Endothelial cell of umbilical vein (primary cell): ENCODE measurements at regions not wholly inside any gene's neighbourhood (a gene's known extent, or its start where the extent isn't known, plus 50 kb on each side); places are given as distances from the start of the nearest gene placed in this dataset.

Source experiments
- BruUV-seq: library from RNA; stranded (reverse); fragments of 400-500 nt; replicated peaks from 2 replicates; lab custom pipeline; 2021; lab: Mats Ljungman, UMichigan
- CTCF ChIA-PET: fragments of 300-600, 350-600 bp; sonication (Branson Sonifier 250); formaldehyde crosslinking; loops from one replicate; lab custom pipeline; 2021; ENCODE audit warnings: antibody characterized with exemption, inconsistent platforms; lab: Charles Lee
- POLR2A ChIA-PET: fragments of 300-600, 350-600 bp; sonication (Branson Sonifier 250); formaldehyde crosslinking; loops from one replicate; lab custom pipeline; 2021; ENCODE audit warnings: antibody characterized with exemption, inconsistent platforms; lab: Charles Lee
- DNase-seq: peaks from one replicate; pipeline ENCODE4 v3.0.0-alpha.2; 2011; ENCODE audit warnings: low read depth, low spot score
- FAIRE-seq: peaks from 2 replicates; lab custom pipeline; 2011; peaks lifted over from hg19 to GRCh38; lab: Jason Lieb, UNC
- H2AFZ ChIP-seq: 2 replicates; pipeline ENCODE4 v1.6.0; 2012; ENCODE audit warnings: low read depth, low read length, control low read depth, inconsistent platforms
- H3K27ac ChIP-seq: 2 replicates; pipeline ENCODE4 v1.5.1; 2011; ENCODE audit warnings: low read depth, mild to moderate bottlenecking, control low read depth, low read length, moderate library complexity; ENCODE audit not compliant: insufficient read depth
- H3K27me3 ChIP-seq, 2 experiments: 2 replicates each; pipeline versions ENCODE4 v1.6.0 to v1.6.1; 2011; ENCODE audit warnings: low read length in 2 of 2, mixed read lengths in 1 of 2; ENCODE audit not compliant: control insufficient read depth in 2 of 2, insufficient read depth in 2 of 2
- H3K36me3 ChIP-seq, 2 experiments: 2 replicates in 1 of 2; 3 replicates in 1 of 2; pipeline ENCODE4 v1.5.1; 2011; ENCODE audit warnings: low read length in 2 of 2, mild to moderate bottlenecking in 1 of 2, moderate library complexity in 1 of 2; ENCODE audit not compliant: control insufficient read depth in 2 of 2, insufficient read depth in 2 of 2; ENCODE audit errors: extremely low read depth in 1 of 2
- H3K4me1 ChIP-seq: 3 replicates; pipeline ENCODE4 v1.5.1; 2011; ENCODE audit warnings: mild to moderate bottlenecking, low read length; ENCODE audit not compliant: control insufficient read depth, insufficient read depth; ENCODE audit errors: extremely low read depth
- H3K4me2 ChIP-seq: 2 replicates; pipeline ENCODE4 v1.6.1; 2011; ENCODE audit warnings: low read length, control low read depth, mixed read lengths; ENCODE audit not compliant: insufficient read depth
- H3K4me3 ChIP-seq, 3 experiments: fragments of 200-600 bp in 1 of 3; sonication (generic), shearing (Covaris generic) in 1 of 3; replicated peaks in 1 of 3; 2 replicates each; pipeline ENCODE4 v1.5.1; 2011 to 2016; ENCODE audit warnings: control low read depth in 3 of 3, low read length in 3 of 3, mild to moderate bottlenecking in 2 of 3, inconsistent platforms in 1 of 3, low read depth in 1 of 3, moderate library complexity in 1 of 3; ENCODE audit not compliant: insufficient read depth in 1 of 3
- H3K79me2 ChIP-seq: 2 replicates; pipeline ENCODE4 v1.6.0; 2012; ENCODE audit warnings: low read length, inconsistent platforms; ENCODE audit not compliant: control insufficient read depth, insufficient read depth
- H3K9ac ChIP-seq: replicated peaks from 2 replicates; pipeline ENCODE3; 2011; ENCODE audit warnings: low read length, control low read depth; ENCODE audit not compliant: insufficient read depth; ENCODE audit errors: extremely low read depth
- H3K9me1 ChIP-seq: replicated peaks from 3 replicates; pipeline ENCODE4 v1.6.0; 2011; ENCODE audit warnings: mild to moderate bottlenecking, low read length; ENCODE audit not compliant: control insufficient read depth, insufficient read depth; ENCODE audit errors: extremely low read depth
- H3K9me3 ChIP-seq: replicated peaks from 2 replicates; pipeline ENCODE4 v1.5.1; 2012; ENCODE audit warnings: low read length, inconsistent platforms; ENCODE audit not compliant: control insufficient read depth, insufficient read depth
- H4K20me1 ChIP-seq: replicated peaks from 2 replicates; pipeline ENCODE3; 2011; ENCODE audit warnings: mild to moderate bottlenecking, low read length; ENCODE audit not compliant: control insufficient read depth, insufficient read depth; ENCODE audit errors: extremely low read depth
- EZH2 ChIP-seq: IDR thresholded peaks from 2 replicates; pipeline ENCODE4 v1.6.1; 2012; ENCODE audit warnings: borderline replicate concordance, low read depth, mild to moderate bottlenecking, moderate library complexity, low read length, inconsistent platforms; ENCODE audit not compliant: severe bottlenecking
- FOS ChIP-seq: IDR thresholded peaks from 2 replicates; pipeline ENCODE4 v1.6.1; 2011; ENCODE audit warnings: mild to moderate bottlenecking, low read length, moderate library complexity, borderline replicate concordance; ENCODE audit not compliant: insufficient read depth
- GATA2 ChIP-seq: IDR thresholded peaks from 2 replicates; pipeline ENCODE4 v1.7.0; 2011; ENCODE audit warnings: low read depth, mild to moderate bottlenecking, moderate library complexity, mixed read lengths, low read length; ENCODE audit not compliant: insufficient read length, insufficient read depth
- JUN ChIP-seq: IDR thresholded peaks from 2 replicates; pipeline ENCODE4 v1.6.1; 2011; ENCODE audit warnings: borderline replicate concordance, low read depth; ENCODE audit not compliant: insufficient read length, insufficient read depth
- MYC ChIP-seq: IDR thresholded peaks from one replicate; pipeline ENCODE4 v1.6.1; 2011; ENCODE audit warnings: mild to moderate bottlenecking, low read depth, low read length
- POLR2A ChIP-seq: IDR thresholded peaks from 2 replicates; pipeline ENCODE4 v1.6.1; 2012; ENCODE audit warnings: low read depth, mild to moderate bottlenecking, control low read depth, low read length
- POLR2AphosphoS5 ChIP-seq: IDR thresholded peaks from 2 replicates; pipeline ENCODE4 v1.6.1; 2012; ENCODE audit warnings: low read depth, mild to moderate bottlenecking, control low read depth, low read length, moderate library complexity; ENCODE audit not compliant: insufficient read depth
- dilution Hi-C: fragments of 300-500 bp; cut with MboI; formaldehyde crosslinking; loops from one replicate; pipeline ENCODE4 v1.15.0; 2019; ENCODE audit warnings: low sequenced_read_pairs; ENCODE audit not compliant: extremely low pct_ligation_motif_present
- intact Hi-C: fragments of 100-400 bp; cut with micrococcal nuclease; formaldehyde crosslinking; loops from one replicate; pipeline ENCODE4 v1.10.0; 2022
- TF ChIP-seq, protein P1 (sequence below), 2 donors: IDR thresholded peaks; 1 replicate in 1 of 2; 2 replicates in 1 of 2; pipeline ENCODE4 v1.5.1; 2011; ENCODE audit warnings: low read length in 2 of 2, mild to moderate bottlenecking in 2 of 2, moderate library complexity in 2 of 2, control low read depth in 1 of 2, inconsistent platforms in 1 of 2, low read depth in 1 of 2; ENCODE audit not compliant: insufficient read depth in 1 of 2; ENCODE audit errors: extremely low read depth in 1 of 2
- TF ChIP-seq, protein P2 (sequence below): IDR thresholded peaks from 2 replicates; pipeline ENCODE4 v1.6.1; 2011; ENCODE audit not compliant: insufficient read depth, insufficient read length

DNA sequence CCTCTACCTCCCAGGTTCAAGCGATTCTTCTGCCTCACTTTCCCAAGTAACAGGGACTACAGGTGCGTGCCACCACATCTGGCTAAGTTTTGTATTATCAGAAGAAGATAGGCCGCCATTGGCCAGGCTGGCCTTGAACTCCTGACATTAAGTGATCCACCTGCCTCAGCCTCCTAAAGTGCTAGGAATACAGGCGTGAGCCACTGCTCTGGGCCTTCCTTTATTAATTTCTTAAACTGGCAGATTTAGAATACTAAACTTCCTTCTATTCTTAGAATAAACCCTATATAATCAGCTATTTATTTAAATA lies 86.6 kb downstream of the HFE start:
- Histone ChIP-seq H3K79me2 (no peaks in the 10 kb centered on the region), H3K36me3 (no peaks in the 10 kb centered on the region), H2AFZ (no peak overlapping the region), H3K4me3 (no peak overlapping the region), H3K9me3 (no peaks in the 10 kb centered on the region), H3K4me1 (peaks cover 11% of the 10 kb centered on the region), H3K9ac (no peak overlapping the region), H3K4me2 (no peak overlapping the region), H3K9me1 (no peaks in the 10 kb centered on the region), H3K27me3 (no peaks in the 10 kb centered on the region), H4K20me1 (no peaks in the 10 kb centered on the region), H3K27ac (no peak overlapping the region)
- ChIA-PET CTCF (interaction anchor here (0.7 to 2.6 kb wide), 10 partner anchors 9 to 422 kb away, joined by 3 to 17 read pairs (median 6); a partner anchor contains a TSS), POLR2A (interaction anchor here (0.6 to 4.0 kb wide), 5 partner anchors 10 to 43 kb away, joined by 3 to 23 read pairs (median 7); a partner anchor contains a TSS)
- intact Hi-C loops: loop anchor here (2.0 to 10.0 kb wide), 3 partner anchors 157 to 423 kb away; partner anchors contain the start of gene ABT1
- dilution Hi-C loops: no loop called here
- TF ChIP-seq, protein P1, sequence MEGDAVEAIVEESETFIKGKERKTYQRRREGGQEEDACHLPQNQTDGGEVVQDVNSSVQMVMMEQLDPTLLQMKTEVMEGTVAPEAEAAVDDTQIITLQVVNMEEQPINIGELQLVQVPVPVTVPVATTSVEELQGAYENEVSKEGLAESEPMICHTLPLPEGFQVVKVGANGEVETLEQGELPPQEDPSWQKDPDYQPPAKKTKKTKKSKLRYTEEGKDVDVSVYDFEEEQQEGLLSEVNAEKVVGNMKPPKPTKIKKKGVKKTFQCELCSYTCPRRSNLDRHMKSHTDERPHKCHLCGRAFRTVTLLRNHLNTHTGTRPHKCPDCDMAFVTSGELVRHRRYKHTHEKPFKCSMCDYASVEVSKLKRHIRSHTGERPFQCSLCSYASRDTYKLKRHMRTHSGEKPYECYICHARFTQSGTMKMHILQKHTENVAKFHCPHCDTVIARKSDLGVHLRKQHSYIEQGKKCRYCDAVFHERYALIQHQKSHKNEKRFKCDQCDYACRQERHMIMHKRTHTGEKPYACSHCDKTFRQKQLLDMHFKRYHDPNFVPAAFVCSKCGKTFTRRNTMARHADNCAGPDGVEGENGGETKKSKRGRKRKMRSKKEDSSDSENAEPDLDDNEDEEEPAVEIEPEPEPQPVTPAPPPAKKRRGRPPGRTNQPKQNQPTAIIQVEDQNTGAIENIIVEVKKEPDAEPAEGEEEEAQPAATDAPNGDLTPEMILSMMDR (IDR thresholded peaks at IDR 0.05; ENCODE audit: extremely low read depth in 1 of 2, insufficient read depth in 1 of 2, low read depth in 1 of 2, low read length in 2 of 2): no peak
- TF ChIP-seq, protein P2, sequence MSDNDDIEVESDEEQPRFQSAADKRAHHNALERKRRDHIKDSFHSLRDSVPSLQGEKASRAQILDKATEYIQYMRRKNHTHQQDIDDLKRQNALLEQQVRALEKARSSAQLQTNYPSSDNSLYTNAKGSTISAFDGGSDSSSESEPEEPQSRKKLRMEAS: no peak
- no peak for TF ChIP-seq MYC
- no peak for TF ChIP-seq EZH2
- no peak for FAIRE-seq
- no peak for DNase-seq
- no TSS peak for BruUV-seq

DNA sequence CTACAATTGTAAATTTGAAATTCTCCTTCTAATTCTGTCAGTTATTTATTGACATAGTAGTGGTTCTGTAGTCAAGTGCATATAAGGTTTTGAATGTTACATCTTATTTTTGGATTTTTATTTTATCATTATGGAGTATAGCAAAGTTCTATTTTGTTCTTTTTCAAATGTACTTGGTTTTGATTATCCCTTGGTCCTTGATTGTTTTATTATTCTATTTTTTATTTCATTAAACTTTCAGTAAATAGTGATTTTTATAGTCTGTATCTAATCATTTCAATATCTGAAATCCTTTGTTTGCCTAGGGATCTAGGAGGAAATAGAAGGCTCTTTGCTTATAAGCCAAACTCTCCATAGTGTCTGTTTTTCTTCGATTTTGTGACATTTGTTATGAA lies 87.8 kb downstream of the HFE start:
- FAIRE-seq: no peak
- TF ChIP-seq, protein P1 (IDR thresholded peaks at IDR 0.05; ENCODE audit: extremely low read depth in 1 of 2, insufficient read depth in 1 of 2, low read depth in 1 of 2, low read length in 2 of 2): no peak
- TF ChIP-seq POLR2AphosphoS5 (no peak), POLR2A (no peak), EZH2 (no peak), GATA2 (no peak), FOS (no peak), JUN (no peak), MYC (no peak)
- TF ChIP-seq, protein P2: no peak
- H3K9ac ChIP-seq: no peak overlapping the region
- CTCF ChIA-PET: interaction anchor here (0.9 to 2.1 kb wide), 9 partner anchors 13 to 421 kb away, joined by 3 to 16 read pairs (median 4); a partner anchor contains a TSS
- H3K36me3 ChIP-seq: no peaks in the 10 kb centered on the region
- H3K27me3 ChIP-seq: no peaks in the 10 kb centered on the region
- no peaks in the 10 kb centered on the region for H3K9me1 ChIP-seq
- no peak for DNase-seq
- no peak overlapping the region for H3K4me3 ChIP-seq
- no TSS peak for BruUV-seq
- no peak overlapping the region for H3K4me2 ChIP-seq
- no peaks in the 10 kb centered on the region for H3K79me2 ChIP-seq
- POLR2A ChIA-PET: interaction anchor here (1.3 kb wide), 1 partner anchor 42 kb away, joined by 7 read pairs; a partner anchor contains a TSS
- H3K9me3 ChIP-seq: no peaks in the 10 kb centered on the region
- H3K4me1 ChIP-seq: peaks cover 11% of the 10 kb centered on the region
- H2AFZ ChIP-seq: no peak overlapping the region
- dilution Hi-C loops: no loop called here
- intact Hi-C loops: loop anchor here (1.0 to 10.0 kb wide), 9 partner anchors 8 to 422 kb away; partner anchors contain the start of gene ABT1
- H3K27ac ChIP-seq: no peak overlapping the region
- no peaks in the 10 kb centered on the region for H4K20me1 ChIP-seq
